ENCODE measurements at regions not wholly inside any gene's neighbourhood (a gene's known extent, or its start where the extent isn't known, plus 50 kb on each side); places are given as distances from the start of the nearest gene placed in this dataset.

DNA sequence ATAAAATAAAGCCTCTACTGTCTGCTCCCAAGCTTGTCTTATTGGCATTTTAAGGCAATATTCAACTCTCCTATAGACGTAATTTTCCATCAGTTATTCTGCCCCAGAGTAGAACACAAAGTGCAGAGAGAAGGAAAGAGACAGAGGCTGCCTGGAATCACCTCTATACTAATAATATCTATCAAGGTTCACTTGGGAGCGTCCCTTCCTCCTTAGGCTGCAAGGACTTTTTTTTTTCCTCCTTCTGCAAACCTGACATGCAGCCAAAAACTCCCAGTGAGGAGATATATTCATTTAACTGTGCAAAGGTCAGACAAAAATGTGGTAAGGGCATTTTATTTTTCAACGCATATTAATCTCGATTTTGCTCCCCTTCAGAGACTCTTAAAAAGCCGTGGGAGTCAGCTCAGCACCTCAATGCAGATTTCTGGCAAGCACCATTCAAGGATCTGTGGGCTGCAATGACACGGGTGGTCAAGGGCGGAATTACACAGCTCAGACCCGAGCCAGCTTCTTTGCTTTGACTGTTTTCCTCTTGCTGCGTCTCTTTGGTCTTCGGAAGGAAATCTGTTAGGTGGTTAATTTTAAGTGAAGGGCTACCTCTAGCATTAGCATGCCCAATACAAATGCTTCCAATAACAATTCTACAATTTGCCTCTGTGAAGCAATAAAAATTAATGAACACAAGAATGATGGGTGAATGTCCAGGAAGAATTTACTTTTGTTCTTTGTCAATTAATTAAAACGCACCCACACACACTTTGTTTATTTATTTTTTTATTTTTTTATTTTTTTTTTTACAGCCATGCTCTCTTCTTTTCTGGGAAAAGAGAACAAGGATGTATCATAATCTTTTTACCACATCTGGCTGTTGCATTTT is 587.7 kb upstream of the GRAMD2B start:
- DNase-seq (ENCODE audit: extremely low spot score): peak; percentile 8
- CTCF ChIA-PET: interaction anchor here (1.1 to 1.3 kb wide), 4 partner anchors 11 to 1311 kb away, joined by 3 to 5 read pairs (median 3); no protein-coding TSS in a partner anchor

DNA sequence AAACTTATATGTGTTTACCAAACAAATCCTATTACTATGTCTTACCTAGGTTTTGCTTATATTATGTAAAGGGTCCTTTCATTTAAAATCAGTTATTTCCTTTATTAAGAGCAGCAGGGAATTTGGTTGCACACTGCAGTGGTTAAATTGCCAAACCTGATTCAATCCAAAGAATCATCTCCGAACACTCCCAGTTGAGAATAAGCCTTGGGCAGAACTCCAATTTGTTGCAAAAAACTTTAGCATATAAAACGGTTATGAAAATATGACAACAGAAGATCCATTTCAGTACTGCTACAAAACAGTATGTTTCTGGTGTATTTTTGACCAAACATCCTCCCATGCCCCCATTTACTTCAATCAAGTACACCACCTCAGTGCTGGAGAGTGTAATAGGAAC is 587.0 kb upstream of the GRAMD2B start:
- DNase-seq (ENCODE audit: extremely low spot score): no peak
- POLR2A ChIA-PET: no interaction called here
- TF ChIP-seq, protein P1, sequence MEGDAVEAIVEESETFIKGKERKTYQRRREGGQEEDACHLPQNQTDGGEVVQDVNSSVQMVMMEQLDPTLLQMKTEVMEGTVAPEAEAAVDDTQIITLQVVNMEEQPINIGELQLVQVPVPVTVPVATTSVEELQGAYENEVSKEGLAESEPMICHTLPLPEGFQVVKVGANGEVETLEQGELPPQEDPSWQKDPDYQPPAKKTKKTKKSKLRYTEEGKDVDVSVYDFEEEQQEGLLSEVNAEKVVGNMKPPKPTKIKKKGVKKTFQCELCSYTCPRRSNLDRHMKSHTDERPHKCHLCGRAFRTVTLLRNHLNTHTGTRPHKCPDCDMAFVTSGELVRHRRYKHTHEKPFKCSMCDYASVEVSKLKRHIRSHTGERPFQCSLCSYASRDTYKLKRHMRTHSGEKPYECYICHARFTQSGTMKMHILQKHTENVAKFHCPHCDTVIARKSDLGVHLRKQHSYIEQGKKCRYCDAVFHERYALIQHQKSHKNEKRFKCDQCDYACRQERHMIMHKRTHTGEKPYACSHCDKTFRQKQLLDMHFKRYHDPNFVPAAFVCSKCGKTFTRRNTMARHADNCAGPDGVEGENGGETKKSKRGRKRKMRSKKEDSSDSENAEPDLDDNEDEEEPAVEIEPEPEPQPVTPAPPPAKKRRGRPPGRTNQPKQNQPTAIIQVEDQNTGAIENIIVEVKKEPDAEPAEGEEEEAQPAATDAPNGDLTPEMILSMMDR (IDR thresholded peaks at IDR 0.05; ENCODE audit: control extremely low read depth, extremely low read depth, low read depth, missing control alignments): no peak
- CTCF ChIA-PET: interaction anchor here (1.1 to 1.4 kb wide), 3 partner anchors 10 to 1312 kb away, joined by 3 to 4 read pairs (median 3); no protein-coding TSS in a partner anchor

More for the DNA sequence above, 587.7 kb upstream of the GRAMD2B start:
- TF ChIP-seq, protein P1 (IDR thresholded peaks at IDR 0.05; ENCODE audit: control extremely low read depth, extremely low read depth, low read depth, missing control alignments): peak; percentile 23
- POLR2A ChIA-PET: no interaction called here

DNA sequence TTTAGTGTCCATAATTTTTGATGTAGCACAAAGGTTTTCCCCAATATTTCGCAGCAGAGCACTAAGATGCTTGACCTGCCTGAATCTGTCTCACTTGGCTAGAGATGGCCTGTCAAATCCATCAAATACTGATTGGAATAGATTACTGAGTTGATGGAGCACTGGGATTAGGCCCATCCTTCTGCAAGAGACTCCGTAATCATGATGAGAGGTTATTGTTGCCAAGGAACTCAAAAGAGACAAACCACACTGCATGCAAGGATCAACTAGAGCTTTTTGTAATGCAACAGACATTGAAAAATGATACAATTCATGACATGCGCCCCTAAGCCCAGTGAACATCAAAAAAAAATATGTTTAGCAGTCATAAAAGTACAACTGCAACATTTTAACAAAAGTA is 585.3 kb upstream of the GRAMD2B start:
- POLR2A ChIA-PET: no interaction called here
- CTCF ChIA-PET: interaction anchor here (1.2 to 1.4 kb wide), 3 partner anchors 8 to 10 kb away, joined by 4 to 5 read pairs (median 4); no protein-coding TSS in a partner anchor
- no peak for DNase-seq (ENCODE audit: extremely low spot score)
- TF ChIP-seq, protein P1 (IDR thresholded peaks at IDR 0.05; ENCODE audit: control extremely low read depth, extremely low read depth, low read depth, missing control alignments): no peak

DNA sequence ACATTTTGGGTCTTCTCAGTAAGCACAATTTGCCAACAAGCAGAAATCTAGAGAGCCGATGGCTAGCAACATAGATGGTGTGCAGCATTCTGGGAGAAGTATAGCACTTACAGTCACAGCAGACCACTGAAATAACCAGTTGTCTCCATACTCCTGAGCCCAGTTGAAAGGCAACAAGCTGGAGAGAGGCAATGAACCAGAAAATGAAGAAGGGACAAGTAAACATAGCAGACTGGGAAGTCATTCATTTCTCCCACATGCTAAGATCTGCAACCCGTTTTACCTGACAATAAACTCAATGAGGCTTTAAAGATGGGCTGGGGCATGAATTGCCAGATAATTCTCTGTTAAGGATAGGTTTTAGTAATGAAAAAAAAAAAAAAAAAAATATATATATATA is 575.6 kb upstream of the GRAMD2B start:
- DNase-seq (ENCODE audit: extremely low spot score): no peak
- TF ChIP-seq, protein P1 (IDR thresholded peaks at IDR 0.05; ENCODE audit: control extremely low read depth, extremely low read depth, low read depth, missing control alignments): no peak
- POLR2A ChIA-PET: no interaction called here
- CTCF ChIA-PET: interaction anchor here (1.7 kb wide), 1 partner anchor 9 kb away, joined by 4 read pairs; no protein-coding TSS in a partner anchor

DNA sequence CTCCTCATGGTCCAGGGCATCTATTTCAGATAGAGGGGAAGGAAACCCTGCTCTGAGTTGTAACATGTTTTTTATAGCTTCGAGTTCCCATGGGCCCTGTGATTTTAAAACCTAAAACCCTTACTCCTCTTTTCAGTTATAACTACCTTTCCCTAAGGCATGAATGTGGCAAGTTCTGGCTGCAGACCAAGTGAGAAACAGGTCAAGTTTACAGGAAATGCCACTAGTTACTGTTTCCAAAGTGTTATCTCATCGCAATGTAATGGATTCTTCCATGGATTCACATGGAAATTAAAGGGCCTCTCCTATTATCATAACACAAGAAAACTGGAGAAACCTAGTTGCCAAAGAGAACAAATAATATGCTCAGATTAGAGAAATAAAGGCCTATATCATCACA is 574.5 kb upstream of the GRAMD2B start:
- no peak for DNase-seq (ENCODE audit: extremely low spot score)
- POLR2A ChIA-PET: no interaction called here
- CTCF ChIA-PET: no interaction called here
- TF ChIP-seq, protein P1 (IDR thresholded peaks at IDR 0.05; ENCODE audit: control extremely low read depth, extremely low read depth, low read depth, missing control alignments): no peak

DNA sequence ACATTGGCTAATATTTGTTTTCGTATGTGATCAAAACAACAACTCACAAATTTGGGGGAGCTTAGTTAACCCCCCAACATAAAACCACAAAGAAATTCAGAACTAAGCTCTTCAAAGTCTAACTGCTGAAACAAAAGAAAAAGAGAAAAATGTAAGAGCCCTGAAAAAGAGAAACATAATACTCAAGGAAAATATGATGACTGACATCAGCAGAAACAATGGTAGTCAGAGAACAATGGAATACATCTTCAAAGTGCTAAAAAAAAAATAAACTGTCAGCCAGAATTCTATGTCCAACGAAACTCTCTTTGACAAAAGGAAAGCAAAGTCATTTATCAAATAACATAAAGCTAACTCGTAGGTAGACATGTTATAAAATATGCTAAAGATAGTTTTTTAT is 566.3 kb upstream of the GRAMD2B start:
- POLR2A ChIA-PET: no interaction called here
- DNase-seq (ENCODE audit: extremely low spot score): no peak
- TF ChIP-seq, protein P1 (IDR thresholded peaks at IDR 0.05; ENCODE audit: control extremely low read depth, extremely low read depth, low read depth, missing control alignments): no peak
- CTCF ChIA-PET: no interaction called here

Data from GM10248 (cell line).